OCI-LY7 (cell line): ENCODE measurements at regions not wholly inside any gene's neighbourhood (a gene's known extent, or its start where the extent isn't known, plus 50 kb on each side); places are given as distances from the start of the nearest gene placed in this dataset.

Source experiments
- CTCF ChIP-seq: fragments of 200-600 bp; sonication (generic); conservative IDR thresholded peaks from 2 replicates; pipeline ENCODE4 v1.5.1; 2014; ENCODE audit warnings: mild to moderate bottlenecking, antibody characterized with exemption, low read length, moderate library complexity, mixed read lengths
- EZH2phosphoT487 ChIP-seq: fragments of 200-600 bp; sonication (generic); IDR thresholded peaks from 2 replicates; pipeline ENCODE4 v1.6.1; 2018; ENCODE audit warnings: low read depth, borderline replicate concordance, mild to moderate bottlenecking, mixed run types, antibody characterized with exemption, low read length, moderate library complexity, mixed read lengths

GRCh38 chr13:64033921-64034320 is 2618.3 kb upstream of the PCDH20 start:
- TF ChIP-seq CTCF (no peak), EZH2phosphoT487 (no peak)
